C4-2B (cell line): ENCODE measurements at regions not wholly inside any gene's neighbourhood (a gene's known extent, or its start where the extent isn't known, plus 50 kb on each side); places are given as distances from the start of the nearest gene placed in this dataset.

Experiments used
- H3K27ac ChIP-seq: fragments of 450-650 bp; 2 replicates; pipeline ENCODE4 v1.5.1; 2017
- CTCF ChIP-seq: fragments of 450-650 bp; conservative IDR thresholded peaks from 2 replicates; pipeline ENCODE4 v1.5.1; 2017; ENCODE audit warnings: mild to moderate bottlenecking
- ZFX ChIP-seq: fragments of 450-650 bp; IDR thresholded peaks from 2 replicates; pipeline ENCODE4 v1.6.1; 2017

DNA sequence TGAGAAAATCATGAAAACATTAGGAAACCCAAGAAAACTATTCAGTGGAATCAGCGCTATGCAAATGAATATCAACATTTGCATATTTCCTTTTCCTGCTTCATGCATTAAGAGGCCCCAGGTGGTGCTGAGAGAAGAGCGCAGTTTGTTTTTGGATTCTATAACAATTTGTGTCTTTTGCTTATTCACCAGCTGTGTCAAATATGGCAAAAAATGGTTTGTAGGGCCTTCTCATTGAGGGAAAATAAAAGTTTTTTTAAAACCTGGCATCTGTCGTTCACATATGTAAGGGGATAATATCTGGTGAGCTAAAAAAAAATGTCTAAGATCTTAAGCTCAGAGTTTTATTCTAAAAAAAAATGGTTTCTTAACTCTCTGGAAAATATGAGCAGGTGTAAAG lies 122.5 kb upstream of the ROBO2 start:
- H3K27ac ChIP-seq = no peak overlapping the region
- no peak for TF ChIP-seq CTCF
- no peak for TF ChIP-seq ZFX

GRCh38 chr3:76920511-76920910 lies 119.4 kb upstream of the ROBO2 start:
- no peak overlapping the region for H3K27ac ChIP-seq
- TF ChIP-seq CTCF (no peak), ZFX (no peak)

GRCh38 chr3:76923485-76923884 lies 116.4 kb upstream of the ROBO2 start:
- H3K27ac ChIP-seq = no peak overlapping the region
- TF ChIP-seq ZFX (no peak), CTCF (no peak)

DNA sequence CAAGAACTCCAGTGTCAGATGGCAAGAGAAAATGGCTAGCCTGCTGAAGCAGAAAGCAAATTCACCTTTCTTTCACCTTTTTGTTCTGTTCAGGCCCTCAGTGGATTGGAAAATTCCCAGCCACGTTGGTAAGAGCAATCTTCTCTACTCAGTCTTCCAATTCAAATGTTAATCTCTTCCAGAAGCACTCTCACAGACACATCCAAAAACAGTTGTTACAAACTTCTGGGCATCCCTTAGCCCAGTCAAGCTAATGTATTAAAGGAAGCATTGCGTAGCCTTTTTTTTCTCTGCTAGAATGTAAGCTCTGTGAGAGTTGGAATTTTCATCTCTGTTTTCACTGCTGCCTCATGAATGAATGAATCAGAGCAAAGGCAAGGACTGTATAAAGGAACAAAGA lies 109.2 kb upstream of the ROBO2 start:
- TF ChIP-seq ZFX (no peak), CTCF (no peak)
- no peak overlapping the region for H3K27ac ChIP-seq

DNA sequence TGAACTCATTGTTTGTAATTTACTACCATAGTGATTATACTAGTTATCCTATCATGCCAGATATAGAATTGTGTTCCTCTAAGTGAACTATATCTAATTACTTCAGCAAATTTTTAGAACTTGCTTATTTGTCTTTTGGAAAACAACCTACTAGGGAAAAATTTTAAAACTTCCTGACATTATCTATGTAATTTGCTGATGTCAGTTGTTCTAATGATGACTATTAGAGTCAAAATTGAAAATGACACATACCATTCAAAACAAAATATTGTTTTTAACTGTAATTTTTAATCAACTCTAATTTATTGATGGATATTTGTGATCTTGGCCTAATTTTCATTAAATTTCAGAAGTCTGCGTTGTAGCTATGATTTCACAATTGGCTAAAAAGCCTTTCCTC lies 106.7 kb upstream of the ROBO2 start:
- TF ChIP-seq ZFX = no peak
- no peak for TF ChIP-seq CTCF
- no peak overlapping the region for H3K27ac ChIP-seq

DNA sequence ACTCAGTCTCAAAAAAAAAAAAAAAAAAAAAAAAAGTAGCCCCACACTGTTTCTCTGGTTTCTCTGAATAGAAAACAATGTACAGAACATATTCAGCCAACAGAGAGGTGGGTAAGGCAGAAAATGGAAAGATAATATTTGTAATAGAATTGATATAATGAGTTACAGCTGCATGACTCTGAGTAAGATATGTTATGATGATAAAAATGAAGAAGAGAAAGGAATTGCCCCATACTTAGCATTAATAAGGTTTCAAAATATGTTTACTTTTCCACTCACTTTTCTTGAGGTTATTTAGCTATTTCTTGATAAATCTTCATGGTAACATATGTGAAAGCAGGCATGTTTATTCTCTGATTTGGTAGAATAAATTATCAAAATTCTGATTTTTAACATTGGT lies 100.9 kb upstream of the ROBO2 start:
- TF ChIP-seq ZFX (no peak), CTCF (no peak)
- peak overlapping the region; percentile 47; the same call in 1 of the 2 replicates for H3K27ac ChIP-seq

DNA sequence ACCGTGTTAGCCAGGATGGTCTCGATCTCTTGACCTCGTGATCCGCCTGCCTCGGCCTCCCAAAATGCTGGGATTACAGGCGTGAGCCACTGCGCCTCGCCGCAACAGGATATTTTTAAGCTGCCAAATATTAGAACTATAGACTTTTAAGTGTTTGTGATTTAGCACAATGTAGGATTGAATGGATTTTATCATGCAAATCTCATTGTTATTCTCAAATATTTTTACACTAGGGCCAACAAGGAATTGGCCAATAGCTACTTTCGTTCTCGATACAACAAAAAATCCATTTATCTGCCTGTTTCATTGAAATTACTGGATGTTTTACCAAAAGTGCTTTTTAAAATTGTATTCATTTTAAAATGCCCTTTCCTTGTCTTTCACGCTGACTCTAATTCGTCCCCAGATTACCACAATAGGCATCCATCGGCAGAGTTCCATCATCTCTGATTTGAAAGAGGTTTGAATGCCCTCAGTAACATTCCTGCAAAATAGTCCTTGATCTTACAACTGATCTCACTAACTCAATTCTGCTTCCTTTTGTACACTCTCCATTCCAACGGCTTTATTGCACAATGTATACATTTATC lies 99.6 kb upstream of the ROBO2 start:
- TF ChIP-seq CTCF (no peak), ZFX (no peak)

More for the DNA sequence above, 99.6 kb upstream of the ROBO2 start:
- no peak overlapping the region for H3K27ac ChIP-seq
